Ovary (tissue), 3 donors: ENCODE measurements at regions not wholly inside any gene's neighbourhood (a gene's known extent, or its start where the extent isn't known, plus 50 kb on each side); places are given as distances from the start of the nearest gene placed in this dataset.

ENCODE experiments used
- CTCF ChIP-seq, 3 donors: fragments of 450-650 bp in 2 of 3; fragments of 200-600 bp in 1 of 3; IDR thresholded peaks; one replicate each; pipeline versions ENCODE4 v1.5.1 to v1.8.0; 2016 to 2022; ENCODE audit warnings: antibody characterized with exemption in 3 of 3, mild to moderate bottlenecking in 1 of 3
- EP300 ChIP-seq: sonication (generic); formaldehyde crosslinking; IDR thresholded peaks from one replicate; pipeline ENCODE4 v1.6.1; 2017; ENCODE audit warnings: antibody characterized with exemption
- POLR2A ChIP-seq: fragments of 450-650 bp; IDR thresholded peaks from one replicate; pipeline ENCODE4 v1.6.1; 2017; ENCODE audit warnings: antibody characterized with exemption, mild to moderate bottlenecking, moderate library complexity
- donor health status: DM: no; HTN: no; CAD: no.

- TF ChIP-seq CTCF (IDR thresholded peaks at IDR 0.05): no peak
- no peak for TF ChIP-seq POLR2A
- TF ChIP-seq EP300: no peak
These were observed 88.9 kb downstream of the PERP start for GRCh38 chr6:138018297-138018696.
